AG09319 (cell line): ENCODE measurements at regions not wholly inside any gene's neighbourhood (a gene's known extent, or its start where the extent isn't known, plus 50 kb on each side); places are given as distances from the start of the nearest gene placed in this dataset.

ENCODE experiments used
- DNase-seq: peaks from one replicate; pipeline ENCODE4 v3.0.0-alpha.2; 2010; ENCODE audit warnings: low read depth; ENCODE audit errors: extremely low read depth
- TF ChIP-seq, protein P1 (sequence below): IDR thresholded peaks from 2 replicates; pipeline ENCODE4 v1.5.1; 2011; ENCODE audit warnings: low read depth, mild to moderate bottlenecking, inconsistent platforms, low read length, moderate library complexity

- DNase-seq: no peak
- TF ChIP-seq, protein P1, sequence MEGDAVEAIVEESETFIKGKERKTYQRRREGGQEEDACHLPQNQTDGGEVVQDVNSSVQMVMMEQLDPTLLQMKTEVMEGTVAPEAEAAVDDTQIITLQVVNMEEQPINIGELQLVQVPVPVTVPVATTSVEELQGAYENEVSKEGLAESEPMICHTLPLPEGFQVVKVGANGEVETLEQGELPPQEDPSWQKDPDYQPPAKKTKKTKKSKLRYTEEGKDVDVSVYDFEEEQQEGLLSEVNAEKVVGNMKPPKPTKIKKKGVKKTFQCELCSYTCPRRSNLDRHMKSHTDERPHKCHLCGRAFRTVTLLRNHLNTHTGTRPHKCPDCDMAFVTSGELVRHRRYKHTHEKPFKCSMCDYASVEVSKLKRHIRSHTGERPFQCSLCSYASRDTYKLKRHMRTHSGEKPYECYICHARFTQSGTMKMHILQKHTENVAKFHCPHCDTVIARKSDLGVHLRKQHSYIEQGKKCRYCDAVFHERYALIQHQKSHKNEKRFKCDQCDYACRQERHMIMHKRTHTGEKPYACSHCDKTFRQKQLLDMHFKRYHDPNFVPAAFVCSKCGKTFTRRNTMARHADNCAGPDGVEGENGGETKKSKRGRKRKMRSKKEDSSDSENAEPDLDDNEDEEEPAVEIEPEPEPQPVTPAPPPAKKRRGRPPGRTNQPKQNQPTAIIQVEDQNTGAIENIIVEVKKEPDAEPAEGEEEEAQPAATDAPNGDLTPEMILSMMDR: no peak
Observed at GRCh38 chr6:155943635-155944034, 488.0 kb upstream of the NOX3 start.

DNA sequence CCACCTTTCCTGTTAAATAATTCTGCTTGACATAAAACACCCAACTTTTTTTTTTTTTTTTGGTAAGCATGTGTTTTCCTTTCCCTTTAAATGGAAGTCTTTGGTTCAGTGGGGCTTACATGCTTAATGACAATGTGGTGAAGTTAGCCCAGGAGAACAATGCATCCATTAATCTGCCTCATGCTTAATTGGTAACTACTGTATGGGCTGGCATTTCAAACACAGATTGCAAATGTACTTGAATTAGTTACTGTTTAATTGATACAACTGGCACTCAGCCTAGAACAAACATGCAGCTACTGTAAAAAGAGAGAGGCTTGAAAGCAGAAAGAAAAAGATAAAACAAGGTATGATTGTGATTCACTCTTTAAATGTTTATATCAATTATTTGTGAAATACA is 483.6 kb upstream of the NOX3 start:
- TF ChIP-seq, protein P1: no peak
- no peak for DNase-seq

GRCh38 chr6:155936551-155936950 is 480.9 kb upstream of the NOX3 start:
- TF ChIP-seq, protein P1: no peak
- DNase-seq: no peak

GRCh38 chr6:155936127-155936526 is 480.5 kb upstream of the NOX3 start:
- TF ChIP-seq, protein P1: no peak
- DNase-seq: no peak

- TF ChIP-seq, protein P1: no peak
- DNase-seq: no peak
Observed at GRCh38 chr6:155916846-155917624, 461.4 kb upstream of the NOX3 start.

DNA sequence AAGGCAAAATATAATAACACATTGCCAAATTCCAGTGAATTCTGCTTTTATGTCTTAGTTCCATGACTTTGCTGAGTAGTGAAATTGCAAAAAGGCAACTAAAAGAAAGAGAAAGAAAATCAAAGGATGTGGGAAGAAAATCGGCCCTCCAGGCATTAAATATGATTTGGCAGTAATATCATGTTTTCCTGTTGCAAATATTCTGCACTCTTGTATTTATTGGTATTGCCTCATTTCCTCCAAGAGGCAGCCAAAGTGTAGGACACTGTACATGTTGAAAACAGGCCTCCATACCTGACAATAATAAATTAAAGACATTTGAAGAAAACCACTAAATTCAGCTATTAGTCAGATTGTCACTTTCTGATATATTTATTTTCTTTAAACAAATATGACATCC is 460.0 kb upstream of the NOX3 start:
- DNase-seq: no peak
- TF ChIP-seq, protein P1: no peak

DNA sequence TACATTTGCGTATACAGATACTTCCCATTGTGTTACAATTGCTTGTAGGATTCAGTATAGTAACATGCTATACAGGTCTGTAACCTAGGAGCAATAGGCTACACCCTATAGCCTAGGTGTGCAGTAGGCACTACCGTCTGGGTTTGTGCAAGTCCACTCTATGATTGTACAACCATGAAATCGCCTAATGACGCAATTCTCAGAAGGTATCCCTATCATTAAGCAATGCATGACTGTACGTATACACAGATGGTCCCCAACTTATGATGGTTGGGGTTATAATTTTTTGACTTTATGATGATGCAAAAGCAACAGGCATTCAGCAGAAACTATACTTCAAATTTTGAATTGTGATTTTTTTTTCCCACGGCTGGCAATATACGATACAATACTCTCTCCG is 458.2 kb upstream of the NOX3 start:
- TF ChIP-seq, protein P1: no peak
- no peak for DNase-seq
